ENCODE measurements at regions not wholly inside any gene's neighbourhood (a gene's known extent, or its start where the extent isn't known, plus 50 kb on each side); places are given as distances from the start of the nearest gene placed in this dataset.

- TF ChIP-seq, protein P1, sequence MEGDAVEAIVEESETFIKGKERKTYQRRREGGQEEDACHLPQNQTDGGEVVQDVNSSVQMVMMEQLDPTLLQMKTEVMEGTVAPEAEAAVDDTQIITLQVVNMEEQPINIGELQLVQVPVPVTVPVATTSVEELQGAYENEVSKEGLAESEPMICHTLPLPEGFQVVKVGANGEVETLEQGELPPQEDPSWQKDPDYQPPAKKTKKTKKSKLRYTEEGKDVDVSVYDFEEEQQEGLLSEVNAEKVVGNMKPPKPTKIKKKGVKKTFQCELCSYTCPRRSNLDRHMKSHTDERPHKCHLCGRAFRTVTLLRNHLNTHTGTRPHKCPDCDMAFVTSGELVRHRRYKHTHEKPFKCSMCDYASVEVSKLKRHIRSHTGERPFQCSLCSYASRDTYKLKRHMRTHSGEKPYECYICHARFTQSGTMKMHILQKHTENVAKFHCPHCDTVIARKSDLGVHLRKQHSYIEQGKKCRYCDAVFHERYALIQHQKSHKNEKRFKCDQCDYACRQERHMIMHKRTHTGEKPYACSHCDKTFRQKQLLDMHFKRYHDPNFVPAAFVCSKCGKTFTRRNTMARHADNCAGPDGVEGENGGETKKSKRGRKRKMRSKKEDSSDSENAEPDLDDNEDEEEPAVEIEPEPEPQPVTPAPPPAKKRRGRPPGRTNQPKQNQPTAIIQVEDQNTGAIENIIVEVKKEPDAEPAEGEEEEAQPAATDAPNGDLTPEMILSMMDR (IDR thresholded peaks at IDR 0.05; ENCODE audit: control extremely low read depth, extremely low read depth, low read depth, missing control alignments): no peak
- DNase-seq (ENCODE audit: extremely low spot score): no peak
- CTCF ChIA-PET: interaction anchor here (1.6 kb wide), 1 partner anchor 11 kb away, joined by 3 read pairs; no protein-coding TSS in a partner anchor
- POLR2A ChIA-PET: no interaction called here
Measured at GRCh38 chr2:41959760-41960159, 88.1 kb upstream of the PKDCC start.

DNA sequence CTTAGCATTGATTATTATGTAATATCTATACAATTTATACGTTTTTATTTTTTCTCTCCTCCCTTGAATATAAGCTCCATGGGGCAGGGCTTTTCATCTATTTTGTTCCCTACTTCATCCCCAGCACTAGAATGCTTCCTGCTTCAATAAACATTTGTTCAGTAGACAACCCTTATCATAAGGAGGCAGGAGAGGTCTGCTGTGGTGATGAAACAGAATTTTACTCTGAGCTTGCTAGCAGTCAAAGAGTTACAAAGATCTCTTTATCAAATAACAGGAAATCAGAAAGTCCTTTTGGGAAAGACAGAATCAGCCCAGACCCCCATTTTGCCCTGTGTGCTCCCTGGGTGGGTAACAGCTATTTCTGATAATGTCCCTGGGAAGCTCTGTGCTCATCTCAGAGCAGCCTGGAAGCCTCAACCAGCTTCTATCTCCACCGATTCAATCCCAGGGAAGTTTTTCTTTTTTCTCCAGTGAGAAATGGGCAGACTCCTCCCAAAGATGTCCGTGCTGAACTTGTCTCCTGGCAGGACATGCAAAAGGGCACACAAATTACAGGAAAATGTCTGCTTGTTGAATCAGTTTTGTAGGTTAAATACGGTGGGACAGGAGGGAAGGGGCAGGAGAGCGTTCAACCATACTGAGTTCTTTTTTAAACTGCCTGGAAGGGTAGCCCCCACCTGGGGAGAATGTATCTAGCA, 84.7 kb upstream of the PKDCC start:
- DNase-seq (ENCODE audit: extremely low spot score): no peak
- ChIA-PET POLR2A (no interaction called here), CTCF (no interaction called here)
- TF ChIP-seq, protein P1 (IDR thresholded peaks at IDR 0.05; ENCODE audit: control extremely low read depth, extremely low read depth, low read depth, missing control alignments): no peak

- ChIA-PET POLR2A (no interaction called here), CTCF (no interaction called here)
- DNase-seq (ENCODE audit: extremely low spot score): no peak
- TF ChIP-seq, protein P1 (IDR thresholded peaks at IDR 0.05; ENCODE audit: control extremely low read depth, extremely low read depth, low read depth, missing control alignments): no peak
Measured at GRCh38 chr2:41963661-41964525, 83.9 kb upstream of the PKDCC start.

- CTCF ChIA-PET: interaction anchor here (1.0 kb wide), 1 partner anchor 10 kb away, joined by 3 read pairs; no protein-coding TSS in a partner anchor
- TF ChIP-seq, protein P1 (IDR thresholded peaks at IDR 0.05; ENCODE audit: control extremely low read depth, extremely low read depth, low read depth, missing control alignments): no peak
- POLR2A ChIA-PET: no interaction called here
- DNase-seq (ENCODE audit: extremely low spot score): no peak
Measured at GRCh38 chr2:41965173-41965908, 82.5 kb upstream of the PKDCC start.

DNA sequence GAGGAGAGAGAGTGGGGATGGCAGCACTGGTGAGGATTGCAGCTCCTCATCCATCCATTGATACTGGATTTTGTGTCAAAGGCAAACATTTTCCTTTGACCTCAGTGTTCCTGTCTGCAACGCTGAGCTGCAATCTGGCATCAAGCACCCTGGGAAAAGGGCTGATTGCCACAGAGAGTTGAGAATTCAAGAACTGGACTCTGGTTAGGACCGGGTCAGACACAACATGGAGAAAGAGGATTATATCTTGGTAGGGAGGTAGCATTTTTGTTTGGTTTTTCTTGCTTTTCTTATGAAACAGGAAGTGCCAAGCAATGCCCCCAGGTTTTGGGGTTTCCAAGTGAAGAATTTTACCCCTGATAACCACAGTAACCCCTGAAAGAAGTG, 81.9 kb upstream of the PKDCC start:
- ChIA-PET CTCF (interaction anchor here (1.0 to 2.0 kb wide), 2 partner anchors 10 to 96 kb away, joined by 3 to 9 read pairs; no protein-coding TSS in a partner anchor), POLR2A (no interaction called here)
- DNase-seq (ENCODE audit: extremely low spot score): no peak
- TF ChIP-seq, protein P1 (IDR thresholded peaks at IDR 0.05; ENCODE audit: control extremely low read depth, extremely low read depth, low read depth, missing control alignments): no peak

GRCh38 chr2:41966431-41966893, 81.4 kb upstream of the PKDCC start:
- TF ChIP-seq, protein P1 (IDR thresholded peaks at IDR 0.05; ENCODE audit: control extremely low read depth, extremely low read depth, low read depth, missing control alignments): no peak
- CTCF ChIA-PET: interaction anchor here (1.0 to 2.0 kb wide), 2 partner anchors 11 to 97 kb away, joined by 3 to 9 read pairs; no protein-coding TSS in a partner anchor
- POLR2A ChIA-PET: no interaction called here
- no peak for DNase-seq (ENCODE audit: extremely low spot score)

Measured in GM10248 (cell line).